NT2/D1 (cell line): ENCODE measurements at regions not wholly inside any gene's neighbourhood (a gene's known extent, or its start where the extent isn't known, plus 50 kb on each side); places are given as distances from the start of the nearest gene placed in this dataset.
A peak's percentile ranks its signal among the peaks of the same experiment; 100 is the strongest.

Experiments used
- DNase-seq: peaks from one replicate; pipeline ENCODE4 v3.0.0-alpha.2; 2011; ENCODE audit warnings: low read depth, low spot score
- H3K27me3 ChIP-seq: 2 replicates; pipeline ENCODE4 v1.6.0; 2011; ENCODE audit warnings: mild to moderate bottlenecking; ENCODE audit not compliant: insufficient read length, insufficient read depth
- H3K36me3 ChIP-seq: 2 replicates; pipeline ENCODE4 v1.6.1; 2011; ENCODE audit warnings: mild to moderate bottlenecking, low read length, mixed read lengths; ENCODE audit not compliant: insufficient read depth, insufficient read length
- H3K4me1 ChIP-seq: 2 replicates; pipeline ENCODE4 v1.5.1; 2011; ENCODE audit not compliant: insufficient read depth, insufficient read length
- H3K4me3 ChIP-seq: 2 replicates; pipeline ENCODE4 v1.5.1; 2011; ENCODE audit warnings: low read depth; ENCODE audit not compliant: insufficient read length
- H3K9ac ChIP-seq: 2 replicates; pipeline ENCODE4 v1.6.0; 2011; ENCODE audit warnings: low read depth; ENCODE audit not compliant: insufficient read length
- H3K9me3 ChIP-seq: 2 replicates; pipeline ENCODE4 v1.5.1; 2011; ENCODE audit warnings: mild to moderate bottlenecking, low read length; ENCODE audit not compliant: insufficient read depth
- SUZ12 ChIP-seq: IDR thresholded peaks from 2 replicates; pipeline ENCODE4 v1.6.1; 2011; ENCODE audit not compliant: insufficient read length, insufficient read depth; ENCODE audit errors: extremely low read depth
- YY1 ChIP-seq: IDR thresholded peaks from 2 replicates; pipeline ENCODE4 v1.6.1; 2011; ENCODE audit not compliant: insufficient read length, insufficient read depth
- ZNF274 ChIP-seq: IDR thresholded peaks from 2 replicates; pipeline ENCODE4 v1.6.1; 2011; ENCODE audit warnings: mild to moderate bottlenecking, low read depth, low read length

DNA sequence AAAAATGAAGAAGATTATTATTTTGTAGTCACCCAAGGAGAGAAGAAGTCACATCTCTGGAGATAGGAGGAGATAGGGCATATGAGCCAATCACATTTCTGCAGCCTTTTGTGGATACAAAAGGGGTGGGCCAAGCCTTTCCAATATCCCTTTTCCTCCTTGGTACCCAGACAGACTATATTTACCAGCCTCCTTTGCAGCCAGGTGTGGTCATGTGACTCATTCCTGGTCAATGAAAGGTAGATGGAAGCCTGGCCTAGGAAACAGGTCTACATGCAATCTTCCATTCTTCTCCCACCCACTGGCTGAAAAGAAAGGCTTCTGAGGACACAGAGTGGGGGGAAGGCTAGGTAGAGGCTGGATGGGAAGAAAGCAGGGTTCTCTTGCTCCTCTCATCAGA is 58.1 kb upstream of the ERG start:
- TF ChIP-seq ZNF274 (no peak), YY1 (no peak), SUZ12 (no peak)
- no peak overlapping the region for H3K4me3 ChIP-seq
- H3K27me3 ChIP-seq = no peaks in the 10 kb centered on the region
- H3K9me3 ChIP-seq = no peaks in the 10 kb centered on the region
- no peaks in the 10 kb centered on the region for H3K36me3 ChIP-seq
- no peak for DNase-seq
- no peak overlapping the region for H3K9ac ChIP-seq
- H3K4me1 ChIP-seq = no peaks in the 10 kb centered on the region

DNA sequence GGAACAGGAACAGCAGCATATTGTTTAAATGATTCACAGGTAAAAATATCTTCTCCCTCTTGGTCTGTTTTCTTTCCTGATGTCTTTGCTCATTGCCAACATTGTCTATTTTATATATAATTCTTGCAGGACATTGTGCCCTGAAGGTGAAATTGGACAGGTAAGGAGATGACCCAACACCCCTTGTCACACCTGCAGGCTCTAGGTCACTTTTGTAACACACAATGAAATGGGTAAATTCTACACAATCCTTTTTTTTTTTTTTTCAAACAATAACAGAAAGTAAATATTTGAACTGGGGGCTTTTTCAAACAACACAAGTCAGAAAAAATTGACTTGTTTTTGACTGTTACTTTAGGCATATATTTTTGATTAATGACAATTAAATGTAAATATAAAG is 62.9 kb upstream of the ERG start:
- DNase-seq = no peak
- Histone ChIP-seq H3K4me1 (no peaks in the 10 kb centered on the region), H3K9ac (no peak overlapping the region)

DNA sequence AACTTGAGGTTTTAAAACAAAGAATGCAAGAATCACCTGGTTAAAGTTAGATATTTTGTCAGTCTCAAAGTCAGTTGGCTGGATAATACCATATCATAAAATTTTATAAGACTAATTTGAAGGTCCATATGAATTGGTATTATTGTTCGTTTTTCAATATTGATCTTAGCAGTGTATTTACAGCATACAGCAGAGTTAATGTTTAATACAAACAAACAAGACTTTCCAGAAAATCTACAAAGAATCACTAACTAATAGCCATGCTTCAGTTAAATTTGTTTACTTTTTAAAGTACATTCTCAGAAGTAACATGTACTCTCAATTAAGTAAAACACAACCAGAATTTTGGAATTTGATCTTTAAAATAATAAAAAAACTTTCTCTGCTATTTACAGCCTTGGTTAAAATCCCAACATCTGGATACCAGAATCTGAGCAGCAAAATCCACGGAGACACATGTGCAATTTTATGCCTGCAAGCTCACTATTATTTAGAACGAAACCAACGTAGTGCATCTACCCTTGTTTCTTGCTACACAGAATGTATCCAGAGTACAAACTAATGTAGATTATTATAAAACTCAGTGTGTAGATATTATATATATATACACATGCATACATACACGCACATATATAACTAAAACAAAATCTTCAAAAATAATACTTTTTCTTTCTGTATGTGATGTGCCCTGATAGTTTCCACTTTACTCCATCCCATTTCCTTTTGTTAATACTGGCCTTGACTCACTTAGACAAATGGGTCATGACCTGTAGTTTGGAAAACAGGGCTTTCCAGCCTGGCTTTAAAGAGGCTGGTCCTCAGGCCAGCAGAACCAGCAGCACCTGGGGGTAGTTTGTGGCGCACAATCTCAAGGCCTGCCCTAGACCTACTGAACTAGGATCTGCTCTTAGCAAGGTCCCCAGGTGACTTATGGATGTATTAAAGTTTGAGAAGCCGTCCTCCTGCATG is 63.6 kb upstream of the ERG start:
- Histone ChIP-seq H3K27me3 (no peaks in the 10 kb centered on the region), H3K4me3 (no peak overlapping the region), H3K9me3 (no peaks in the 10 kb centered on the region), H3K4me1 (no peaks in the 10 kb centered on the region), H3K9ac (no peak overlapping the region), H3K36me3 (no peaks in the 10 kb centered on the region)
- DNase-seq = no peak
- no peak for TF ChIP-seq SUZ12

More for the DNA sequence above, 62.9 kb upstream of the ERG start:
- Histone ChIP-seq H3K27me3 (no peaks in the 10 kb centered on the region), H3K9me3 (no peaks in the 10 kb centered on the region), H3K36me3 (no peaks in the 10 kb centered on the region), H3K4me3 (no peak overlapping the region)
- TF ChIP-seq ZNF274 = no peak
- TF ChIP-seq SUZ12 = no peak
- no peak for TF ChIP-seq YY1

DNA sequence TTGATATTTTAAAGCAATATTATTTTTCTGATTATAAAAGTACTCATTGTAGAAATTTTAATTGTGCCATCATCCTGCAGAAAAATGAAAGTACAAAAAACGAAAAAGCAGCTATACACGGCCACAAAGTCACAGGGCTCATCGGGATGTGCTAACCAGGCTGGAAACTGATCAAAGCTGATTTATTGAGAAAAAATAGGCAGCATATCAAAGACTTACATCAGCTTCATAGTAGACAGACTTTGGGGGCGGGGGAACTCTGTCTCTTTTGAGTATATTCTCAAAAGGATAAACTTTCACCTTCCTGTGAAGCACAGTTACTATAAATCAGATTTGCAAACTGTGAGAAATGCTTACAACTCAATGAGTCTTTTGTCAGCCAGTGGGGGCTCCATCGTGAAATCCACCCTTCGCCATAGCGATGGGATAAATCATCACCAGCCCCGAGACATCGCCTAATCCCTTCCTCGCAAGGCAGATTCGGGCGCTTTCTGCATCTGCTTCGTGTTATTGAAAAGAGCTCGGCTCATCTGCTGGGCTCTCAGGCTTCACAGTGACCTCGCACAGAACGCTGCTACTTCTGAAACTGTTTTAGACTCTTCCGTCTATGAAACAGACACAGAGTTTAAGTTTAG is 69.2 kb upstream of the ERG start:
- no peak overlapping the region for H3K9ac ChIP-seq
- no peaks in the 10 kb centered on the region for H3K27me3 ChIP-seq
- no peaks in the 10 kb centered on the region for H3K36me3 ChIP-seq
- no peaks in the 10 kb centered on the region for H3K4me1 ChIP-seq
- H3K4me3 ChIP-seq = no peak overlapping the region
- no peaks in the 10 kb centered on the region for H3K9me3 ChIP-seq
- TF ChIP-seq SUZ12 = no peak
- TF ChIP-seq ZNF274 = no peak
- TF ChIP-seq YY1 = no peak
- peak; percentile 16 for DNase-seq

DNA sequence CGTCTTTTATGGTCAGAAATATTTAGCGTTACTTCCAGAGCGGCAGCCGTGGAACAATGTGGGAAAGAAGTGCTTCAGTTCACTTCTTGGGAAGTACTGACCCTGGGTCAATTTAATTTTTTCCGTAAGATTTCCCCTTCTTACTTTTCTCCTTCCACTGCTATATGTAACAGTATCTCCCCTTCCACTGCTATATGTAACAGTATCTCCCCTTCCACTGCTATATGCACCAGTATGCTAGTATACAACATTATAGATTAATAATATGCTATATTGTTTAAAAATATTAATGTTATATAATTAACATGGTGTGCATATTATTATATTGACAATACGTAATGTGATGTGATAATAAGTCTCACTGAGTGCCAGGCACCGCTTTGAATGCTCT is 69.7 kb upstream of the ERG start:
- DNase-seq = no peak
- no peak overlapping the region for H3K9ac ChIP-seq
- no peaks in the 10 kb centered on the region for H3K9me3 ChIP-seq
- TF ChIP-seq SUZ12 (no peak), ZNF274 (no peak), YY1 (no peak)
- H3K36me3 ChIP-seq = no peaks in the 10 kb centered on the region
- no peak overlapping the region for H3K4me3 ChIP-seq
- H3K27me3 ChIP-seq = no peaks in the 10 kb centered on the region
- H3K4me1 ChIP-seq = no peaks in the 10 kb centered on the region

DNA sequence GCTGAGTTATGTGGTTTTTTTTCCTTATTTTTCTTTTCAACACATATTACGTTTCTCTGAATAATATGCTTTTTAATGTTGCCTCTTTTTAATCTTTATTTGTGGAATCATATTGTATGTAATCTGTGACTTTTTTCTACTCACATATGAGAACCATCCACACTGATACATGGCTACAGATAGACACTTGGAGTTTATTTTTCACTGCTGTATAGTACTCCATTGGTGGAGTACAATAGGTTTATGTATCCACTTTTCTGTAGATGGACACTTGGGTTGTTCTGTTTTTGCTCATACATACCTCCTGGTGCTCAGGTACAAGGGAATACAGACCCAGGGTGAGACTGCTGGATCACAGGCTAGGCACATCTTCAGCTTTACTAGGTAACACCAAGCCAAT is 71.5 kb upstream of the ERG start:
- no peak for TF ChIP-seq SUZ12
- TF ChIP-seq ZNF274 = no peak
- TF ChIP-seq YY1 = no peak
- no peak for DNase-seq
- no peaks in the 10 kb centered on the region for H3K4me1 ChIP-seq
- no peaks in the 10 kb centered on the region for H3K9me3 ChIP-seq
- H3K4me3 ChIP-seq = no peak overlapping the region
- H3K36me3 ChIP-seq = no peaks in the 10 kb centered on the region
- H3K9ac ChIP-seq = no peak overlapping the region
- no peaks in the 10 kb centered on the region for H3K27me3 ChIP-seq

DNA sequence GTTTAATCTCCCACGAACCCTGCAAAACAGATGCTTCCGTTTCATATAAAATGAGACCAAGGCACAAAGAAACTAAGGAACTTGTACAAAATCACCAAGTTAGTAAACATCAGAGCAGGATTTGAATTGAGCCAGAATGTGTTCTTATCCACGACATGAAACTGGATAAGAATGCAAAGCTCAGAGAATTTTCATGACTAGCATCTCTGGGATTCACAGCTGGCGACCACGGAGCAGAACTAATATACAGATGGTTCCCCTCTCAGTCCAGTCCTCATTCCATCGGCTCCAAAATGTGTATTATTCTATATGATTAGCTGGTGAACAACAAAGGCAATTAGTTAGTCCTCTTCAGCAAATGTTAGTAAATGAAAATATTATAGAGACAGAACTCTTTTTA is 72.3 kb upstream of the ERG start:
- H3K4me1 ChIP-seq = no peaks in the 10 kb centered on the region
- no peak for TF ChIP-seq YY1
- no peak for TF ChIP-seq ZNF274
- TF ChIP-seq SUZ12 = no peak
- no peak overlapping the region for H3K9ac ChIP-seq
- H3K27me3 ChIP-seq = no peaks in the 10 kb centered on the region
- H3K9me3 ChIP-seq = no peaks in the 10 kb centered on the region
- DNase-seq = no peak
- no peaks in the 10 kb centered on the region for H3K36me3 ChIP-seq
- no peak overlapping the region for H3K4me3 ChIP-seq

DNA sequence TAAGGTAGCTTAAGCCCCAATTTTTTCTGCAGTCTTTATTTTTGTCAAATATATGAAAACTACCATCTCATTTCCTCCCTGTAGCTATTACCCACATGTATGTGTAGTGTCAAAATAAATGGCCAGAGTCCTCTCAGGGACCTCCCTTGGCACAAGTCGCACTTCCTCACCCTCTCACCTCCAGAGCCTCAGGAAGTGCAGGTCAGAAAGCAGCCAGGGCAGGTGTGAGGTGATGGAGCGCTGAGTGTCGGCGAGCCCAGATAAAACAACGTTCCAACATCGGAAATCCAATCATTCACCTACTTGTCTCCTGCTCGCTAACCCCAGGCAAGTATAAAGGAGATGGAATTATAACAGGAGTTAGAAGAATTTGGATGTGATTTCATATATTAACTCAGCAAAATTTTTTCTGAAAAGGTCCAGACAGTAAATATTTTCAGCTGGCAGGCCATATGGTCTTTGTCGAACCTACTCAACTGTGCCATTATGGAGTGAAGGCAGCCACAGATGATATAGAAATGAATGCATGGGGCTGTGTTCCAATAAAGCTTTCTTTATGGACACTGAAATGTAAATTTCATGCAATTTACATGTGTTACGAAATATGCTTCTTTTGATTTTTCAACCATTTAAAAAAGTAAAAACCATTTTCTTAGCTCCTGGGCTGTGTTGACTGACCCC is 76.8 kb upstream of the ERG start:
- Histone ChIP-seq H3K9ac (no peak overlapping the region), H3K4me3 (no peak overlapping the region)
- TF ChIP-seq ZNF274 (no peak), SUZ12 (no peak), YY1 (no peak)

More for the DNA sequence above, 76.8 kb upstream of the ERG start:
- H3K27me3 ChIP-seq = peaks cover 2% of the 10 kb centered on the region
- H3K9me3 ChIP-seq = no peaks in the 10 kb centered on the region
- no peak for DNase-seq
- no peaks in the 10 kb centered on the region for H3K4me1 ChIP-seq
- H3K36me3 ChIP-seq = no peaks in the 10 kb centered on the region
